Liver (tissue), 8 donors: ENCODE measurements at regions not wholly inside any gene's neighbourhood (a gene's known extent, or its start where the extent isn't known, plus 50 kb on each side); places are given as distances from the start of the nearest gene placed in this dataset.
"Not testable (repeated sequence)": the region's sequence is repeated elsewhere in the genome, so short reads cannot be mapped to it uniquely, and the experiment has no call there.

Source experiments
- DNase-seq: peaks from one replicate; pipeline ENCODE4 v3.0.0-alpha.2; 2017; ENCODE audit warnings: low spot score
- H3K27ac ChIP-seq, 2 donors: one replicate each; pipeline ENCODE4 v1.7.0; 2013; ENCODE audit warnings: inconsistent platforms in 2 of 2, low read length in 2 of 2, control low read depth in 1 of 2, low read depth in 1 of 2, mild to moderate bottlenecking in 1 of 2
- H3K27me3 ChIP-seq, 4 donors: one replicate each; pipeline versions ENCODE4 v1.6.1 to v1.7.0; 2013; ENCODE audit warnings: low read length in 3 of 4, inconsistent platforms in 1 of 4, mild to moderate bottlenecking in 1 of 4, moderate library complexity in 1 of 4; ENCODE audit not compliant: control insufficient read depth in 4 of 4, insufficient read depth in 4 of 4
- H3K36me3 ChIP-seq, 4 donors: one replicate each; pipeline versions ENCODE4 v1.6.1 to v1.7.0; 2013; ENCODE audit warnings: low read length in 3 of 4, mild to moderate bottlenecking in 3 of 4, low read depth in 1 of 4, moderate library complexity in 1 of 4; ENCODE audit not compliant: control insufficient read depth in 4 of 4, insufficient read depth in 3 of 4
- H3K4me1 ChIP-seq, 4 donors: one replicate each; pipeline versions ENCODE4 v1.6.1 to v1.7.0; 2013; ENCODE audit warnings: low read length in 3 of 4, mild to moderate bottlenecking in 3 of 4, moderate library complexity in 1 of 4; ENCODE audit not compliant: control insufficient read depth in 4 of 4, insufficient read depth in 4 of 4
- H3K4me3 ChIP-seq, 3 donors: one replicate each; pipeline versions ENCODE4 v1.6.1 to v1.7.0; 2013; ENCODE audit warnings: low read length in 3 of 3, control low read depth in 1 of 3, low read depth in 1 of 3, mild to moderate bottlenecking in 1 of 3
- H3K9ac ChIP-seq, 2 donors: one replicate each; pipeline ENCODE4 v1.7.0; 2013; ENCODE audit warnings: low read length in 2 of 2, mild to moderate bottlenecking in 2 of 2, moderate library complexity in 2 of 2, control low read depth in 1 of 2, low read depth in 1 of 2
- H3K9me3 ChIP-seq, 4 donors: one replicate each; pipeline versions ENCODE4 v1.6.1 to v1.7.0; 2013; ENCODE audit warnings: low read length in 3 of 4; ENCODE audit not compliant: control insufficient read depth in 4 of 4
- FOXA1 ChIP-seq: IDR thresholded peaks from 2 replicates; pipeline ENCODE4 v1.6.1; 2016; ENCODE audit warnings: antibody characterized with exemption
- GABPA ChIP-seq, 2 donors: IDR thresholded peaks in 1 of 2; conservative IDR thresholded peaks in 1 of 2; 2 replicates each; pipeline ENCODE4 v1.6.1; 2016; ENCODE audit warnings: antibody characterized with exemption in 2 of 2, mild to moderate bottlenecking in 1 of 2, moderate library complexity in 1 of 2
- JUND ChIP-seq, 2 donors: IDR thresholded peaks; 2 replicates each; pipeline ENCODE4 v1.6.1; 2016; ENCODE audit warnings: antibody characterized with exemption in 2 of 2
- RAD21 ChIP-seq, 2 donors: IDR thresholded peaks; 2 replicates each; pipeline ENCODE4 v1.6.1; 2016; ENCODE audit warnings: antibody characterized with exemption in 2 of 2, mild to moderate bottlenecking in 2 of 2
- SP1 ChIP-seq: IDR thresholded peaks from 2 replicates; pipeline ENCODE4 v1.6.1; 2018; ENCODE audit warnings: antibody characterized with exemption, mild to moderate bottlenecking
- TAF1 ChIP-seq: conservative IDR thresholded peaks from 2 replicates; pipeline ENCODE4 v1.6.1; 2016; ENCODE audit warnings: antibody characterized with exemption, mild to moderate bottlenecking
- WGBS: extraction: QIAGEN DNeasy Blood & Tissue Kit; methylation state at CpG from one replicate; pipeline ENCODE4 v1.1.7; 2013; 5-methylcytosine and 5-hydroxymethylcytosine counted together
- TF ChIP-seq, protein P1 (sequence below): fragments of 150-350 bp; IDR thresholded peaks from 2 replicates; pipeline ENCODE4 v1.5.1; 2017; ENCODE audit warnings: improper control_type of control experiment, low read depth, low read length; ENCODE audit not compliant: missing input control
- donor health status: healthy.
- donor health status: healthy.
- donor health status: healthy.
- donor health status: healthy.
- donor health status: healthy.

DNA sequence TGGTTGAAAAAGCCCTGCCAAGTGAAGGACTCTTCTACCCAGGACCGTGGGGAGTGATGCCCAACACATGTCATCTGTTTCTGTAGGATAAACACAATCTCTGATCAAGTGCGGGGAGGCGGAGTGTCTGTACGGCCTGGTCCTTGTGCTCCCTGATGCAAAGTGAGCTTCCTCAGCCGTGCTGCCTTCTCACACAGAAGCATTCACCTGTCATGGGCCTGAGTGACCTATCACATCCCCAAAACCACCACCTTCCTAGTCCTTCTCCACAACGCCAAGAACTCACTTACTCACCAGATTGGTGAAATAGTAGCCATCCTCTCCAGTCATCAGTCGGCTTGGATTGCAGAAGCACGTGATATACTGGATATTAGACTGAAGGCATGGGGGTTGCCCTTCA, 74.4 kb upstream of the KCTD7 start:
- not testable (repeated sequence) for H3K27me3 ChIP-seq, H3K27ac ChIP-seq, H3K9me3 ChIP-seq, H3K9ac ChIP-seq, DNase-seq, H3K4me3 ChIP-seq, H3K4me1 ChIP-seq
- H3K36me3 ChIP-seq = peaks cover 7 to 49% (median 32%) of the 10 kb centered on the region in 4 donors
- WGBS = 95% methylated on average over 8 of the region's 8 CpGs

DNA sequence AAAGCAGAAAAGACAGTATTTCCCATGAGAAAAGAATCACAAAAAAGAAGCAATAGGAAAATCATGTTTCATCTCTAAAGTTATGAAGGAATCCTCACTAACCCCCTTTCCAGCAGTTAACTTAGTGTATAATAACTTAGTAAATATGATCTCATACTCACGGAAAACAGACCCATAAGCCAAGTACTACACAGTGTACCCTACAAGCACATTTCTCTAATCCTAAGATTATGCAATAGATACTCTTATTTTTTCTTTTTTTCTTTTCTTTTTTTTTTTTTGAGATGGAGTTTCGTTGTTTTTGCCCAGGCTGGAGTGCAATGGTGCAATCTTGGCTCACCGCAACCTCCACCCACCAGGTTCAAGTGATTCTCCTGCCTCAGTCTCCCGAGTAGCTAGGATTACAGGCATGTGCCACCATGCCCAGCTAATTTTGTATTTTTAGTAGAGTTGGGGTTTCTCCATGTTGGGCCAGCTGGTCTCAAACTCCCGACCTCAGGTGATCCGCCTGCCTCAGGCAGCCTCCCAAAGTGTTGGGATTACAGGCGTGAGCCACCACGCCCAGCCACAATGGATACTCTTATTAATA, 73.7 kb upstream of the KCTD7 start:
- not testable (repeated sequence) for H3K9ac ChIP-seq, H3K4me1 ChIP-seq, H3K9me3 ChIP-seq, DNase-seq, H3K27ac ChIP-seq, H3K27me3 ChIP-seq, H3K4me3 ChIP-seq
- WGBS = 94% methylated on average over 8 of the region's 8 CpGs
- H3K36me3 ChIP-seq = peaks cover 7 to 44% (median 29%) of the 10 kb centered on the region in 4 donors

DNA sequence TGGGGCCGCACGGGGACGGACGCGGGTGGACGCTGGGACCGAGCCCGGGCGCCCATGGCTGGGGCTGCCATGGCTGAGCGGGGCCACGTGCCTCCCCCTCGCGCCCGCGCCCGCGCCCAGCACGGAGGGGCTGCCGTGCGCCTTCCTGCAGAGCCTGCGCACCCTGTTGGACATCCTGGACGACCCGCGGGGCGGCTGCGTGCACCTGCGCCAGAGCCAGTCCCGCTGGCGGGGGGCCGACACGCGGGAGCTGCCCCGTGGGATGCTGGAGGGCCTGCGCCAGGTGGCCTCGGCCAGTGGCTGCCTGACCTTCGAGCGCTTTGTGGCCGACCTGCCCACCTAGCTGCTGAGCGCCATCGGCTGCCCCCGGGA, 72.5 kb upstream of the KCTD7 start:
- Histone ChIP-seq H3K9ac (no peak overlapping the region), H3K4me3 (no peak overlapping the region), H3K27ac (no peak overlapping the region), H3K36me3 (peaks cover 7 to 38% (median 23%) of the 10 kb centered on the region in 4 donors), H3K9me3 (no peaks in the 10 kb centered on the region), H3K27me3 (no peaks in the 10 kb centered on the region), H3K4me1 (peaks cover 0 to 4% (median 0%) of the 10 kb centered on the region in 4 donors)
- TF ChIP-seq, protein P1, sequence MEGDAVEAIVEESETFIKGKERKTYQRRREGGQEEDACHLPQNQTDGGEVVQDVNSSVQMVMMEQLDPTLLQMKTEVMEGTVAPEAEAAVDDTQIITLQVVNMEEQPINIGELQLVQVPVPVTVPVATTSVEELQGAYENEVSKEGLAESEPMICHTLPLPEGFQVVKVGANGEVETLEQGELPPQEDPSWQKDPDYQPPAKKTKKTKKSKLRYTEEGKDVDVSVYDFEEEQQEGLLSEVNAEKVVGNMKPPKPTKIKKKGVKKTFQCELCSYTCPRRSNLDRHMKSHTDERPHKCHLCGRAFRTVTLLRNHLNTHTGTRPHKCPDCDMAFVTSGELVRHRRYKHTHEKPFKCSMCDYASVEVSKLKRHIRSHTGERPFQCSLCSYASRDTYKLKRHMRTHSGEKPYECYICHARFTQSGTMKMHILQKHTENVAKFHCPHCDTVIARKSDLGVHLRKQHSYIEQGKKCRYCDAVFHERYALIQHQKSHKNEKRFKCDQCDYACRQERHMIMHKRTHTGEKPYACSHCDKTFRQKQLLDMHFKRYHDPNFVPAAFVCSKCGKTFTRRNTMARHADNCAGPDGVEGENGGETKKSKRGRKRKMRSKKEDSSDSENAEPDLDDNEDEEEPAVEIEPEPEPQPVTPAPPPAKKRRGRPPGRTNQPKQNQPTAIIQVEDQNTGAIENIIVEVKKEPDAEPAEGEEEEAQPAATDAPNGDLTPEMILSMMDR = no peak
- TF ChIP-seq TAF1 (no peak), JUND (IDR thresholded peaks at IDR 0.05) (no peak), FOXA1 (no peak), SP1 (no peak), GABPA (IDR thresholded peaks at IDR 0.05 in 1 of 2, conservative IDR thresholded peaks at IDR 0.05 in 1 of 2) (no peak), RAD21 (IDR thresholded peaks at IDR 0.05) (no peak)
- no peak for DNase-seq
- WGBS = 98% methylated on average over 41 of the region's 41 CpGs

DNA sequence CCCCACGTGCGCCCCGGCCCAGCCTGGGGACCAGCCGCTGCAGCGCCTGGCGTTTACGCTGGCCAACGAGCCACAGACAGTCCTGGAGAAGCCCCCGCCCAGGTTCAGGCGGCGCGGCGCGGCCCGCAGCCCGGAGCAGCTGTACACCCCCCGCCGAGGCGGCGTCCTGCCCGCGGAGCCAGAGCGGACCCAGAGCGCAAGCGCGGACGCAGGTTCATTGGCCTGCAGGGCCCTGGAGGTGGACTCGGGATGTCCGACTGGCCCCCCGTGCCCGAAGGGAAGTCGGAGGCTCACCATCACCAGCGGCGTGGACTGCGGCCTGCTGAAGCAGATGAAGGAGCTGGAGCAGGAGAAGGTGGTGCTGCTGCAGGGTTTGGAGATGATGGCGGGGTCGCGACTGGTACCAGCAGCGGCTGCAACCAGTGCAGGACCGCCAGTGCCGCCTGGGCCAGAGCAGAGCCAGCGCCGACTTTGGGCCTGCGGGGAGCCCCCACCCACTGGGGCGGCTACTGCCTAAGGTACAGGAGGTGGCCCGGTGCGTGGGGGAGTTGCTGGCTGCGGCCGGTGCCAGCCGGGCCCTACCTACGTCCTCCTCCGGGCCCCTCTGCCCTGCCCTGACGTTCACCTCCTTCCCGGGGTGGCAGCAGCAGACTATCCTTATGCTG, 72.0 kb upstream of the KCTD7 start:
- Histone ChIP-seq H3K9ac (no peak overlapping the region), H3K27me3 (no peaks in the 10 kb centered on the region), H3K27ac (no peak overlapping the region), H3K4me1 (peaks cover 0 to 4% (median 0%) of the 10 kb centered on the region in 4 donors), H3K36me3 (peaks cover 7 to 33% (median 18%) of the 10 kb centered on the region in 4 donors), H3K9me3 (no peaks in the 10 kb centered on the region), H3K4me3 (no peak overlapping the region)
- TF ChIP-seq RAD21 (IDR thresholded peaks at IDR 0.05) (no peak), SP1 (no peak), JUND (IDR thresholded peaks at IDR 0.05) (no peak)
- DNase-seq = no peak
- 97% methylated on average over 54 of the region's 54 CpGs for WGBS
